ENCODE measurements at regions not wholly inside any gene's neighbourhood (a gene's known extent, or its start where the extent isn't known, plus 50 kb on each side); places are given as distances from the start of the nearest gene placed in this dataset.

GRCh38 chr10:31123946-31124345 is 92.3 kb upstream of the ZNF438 start:
- TF ChIP-seq CTCF (IDR thresholded peaks at IDR 0.05; ENCODE audit: low read depth, low read length) (no peak), POLR2A (IDR thresholded peaks at IDR 0.05; ENCODE audit: extremely low read depth, insufficient read length) (no peak), MYC (IDR thresholded peaks at IDR 0.05; ENCODE audit: low read depth, low read length) (no peak), MAX (IDR thresholded peaks at IDR 0.05; ENCODE audit: low read depth, low read length) (no peak)

Measured in NB4 (cell line).